ENCODE measurements at regions not wholly inside any gene's neighbourhood (a gene's known extent, or its start where the extent isn't known, plus 50 kb on each side); places are given as distances from the start of the nearest gene placed in this dataset.

- TF ChIP-seq EZH2 (IDR thresholded peaks at IDR 0.05; ENCODE audit: low read depth, low read length, severe bottlenecking): no peak
- TF ChIP-seq CTCF (IDR thresholded peaks at IDR 0.05; ENCODE audit: control extremely low read depth in 1 of 3, insufficient read depth in 1 of 3, low read depth in 1 of 3, low read length in 3 of 3): no peak
- TF ChIP-seq CHD7 (IDR thresholded peaks at IDR 0.05; ENCODE audit: insufficient replicate concordance, low read length): no peak
- no peak for TF ChIP-seq KDM1A (IDR thresholded peaks at IDR 0.05; ENCODE audit: borderline replicate concordance, low read length)
- TF ChIP-seq TEAD4 (IDR thresholded peaks at IDR 0.05; ENCODE audit: low read depth, low read length): no peak
- TF ChIP-seq TAF1 (IDR thresholded peaks at IDR 0.05; ENCODE audit: low read depth, low read length): no peak
- no peak for TF ChIP-seq CHD2 (IDR thresholded peaks at IDR 0.05; ENCODE audit: low read length)
- no peak for TF ChIP-seq POLR2AphosphoS5 (IDR thresholded peaks at IDR 0.05; ENCODE audit: low read depth, low read length)
- no peak for TF ChIP-seq RAD21 (IDR thresholded peaks at IDR 0.05 in 1 of 2, conservative IDR thresholded peaks at IDR 0.05 in 1 of 2; ENCODE audit: low read depth in 2 of 2, low read length in 2 of 2)
- TF ChIP-seq MAX (IDR thresholded peaks at IDR 0.05): no peak
- no peak for TF ChIP-seq TAF7 (optimal IDR thresholded peaks at IDR 0.05; ENCODE audit: borderline replicate concordance, low read depth, low read length)
- TF ChIP-seq POLR2A (IDR thresholded peaks at IDR 0.05; ENCODE audit: control extremely low read depth in 1 of 2, low read depth in 2 of 2, low read length in 2 of 2): no peak
- no peak for TF ChIP-seq CREB1 (IDR thresholded peaks at IDR 0.05)
Observed at GRCh38 chr21:17869115-17869514, 50.0 kb upstream of the C21orf91 start.
